Stomach smooth muscle (tissue), 2 donors: ENCODE measurements at regions not wholly inside any gene's neighbourhood (a gene's known extent, or its start where the extent isn't known, plus 50 kb on each side); places are given as distances from the start of the nearest gene placed in this dataset.

ENCODE experiments used
- H3K27ac ChIP-seq: one replicate; pipeline ENCODE4 v1.7.0; 2013; ENCODE audit warnings: mild to moderate bottlenecking, low read length, inconsistent platforms
- H3K27me3 ChIP-seq, 2 donors: one replicate each; pipeline ENCODE4 v1.7.0; 2013; ENCODE audit warnings: low read length in 2 of 2; ENCODE audit not compliant: insufficient read depth in 2 of 2, control insufficient read depth in 1 of 2
- H3K36me3 ChIP-seq, 2 donors: one replicate each; pipeline ENCODE4 v1.7.0; 2013; ENCODE audit warnings: low read length in 2 of 2; ENCODE audit not compliant: control insufficient read depth in 2 of 2, insufficient read depth in 2 of 2
- H3K4me1 ChIP-seq: one replicate; pipeline ENCODE4 v1.7.0; 2013; ENCODE audit warnings: low read length; ENCODE audit not compliant: control insufficient read depth, insufficient read depth
- H3K4me3 ChIP-seq, 2 donors: one replicate each; pipeline ENCODE4 v1.7.0; 2013; ENCODE audit warnings: low read length in 2 of 2
- H3K9ac ChIP-seq, 2 donors: one replicate each; pipeline ENCODE4 v1.7.0; 2013; ENCODE audit warnings: low read length in 2 of 2, mild to moderate bottlenecking in 1 of 2
- H3K9me3 ChIP-seq, 2 donors: one replicate each; pipeline ENCODE4 v1.7.0; 2013; ENCODE audit warnings: low read length in 2 of 2; ENCODE audit not compliant: control insufficient read depth in 2 of 2
- donor health status: healthy.
- donor health status: Pancreatic carcinoma.

GRCh38 chr4:111839141-111839540 lies 306.1 kb upstream of the FAM241A start:
- Histone ChIP-seq H3K4me3 (no peak overlapping the region), H3K36me3 (no peaks in the 10 kb centered on the region), H3K4me1 (no peaks in the 10 kb centered on the region), H3K27ac (no peak overlapping the region), H3K9ac (no peak overlapping the region), H3K9me3 (no peaks in the 10 kb centered on the region), H3K27me3 (no peaks in the 10 kb centered on the region)

- Histone ChIP-seq H3K9ac (no peak overlapping the region), H3K4me1 (no peaks in the 10 kb centered on the region), H3K36me3 (no peaks in the 10 kb centered on the region), H3K27ac (no peak overlapping the region), H3K27me3 (no peaks in the 10 kb centered on the region), H3K9me3 (no peaks in the 10 kb centered on the region), H3K4me3 (no peak overlapping the region)
These were observed 302.9 kb upstream of the FAM241A start for GRCh38 chr4:111842336-111842735.

- Histone ChIP-seq H3K27me3 (no peaks in the 10 kb centered on the region), H3K9ac (no peak overlapping the region), H3K36me3 (no peaks in the 10 kb centered on the region), H3K4me1 (no peaks in the 10 kb centered on the region), H3K27ac (no peak overlapping the region), H3K9me3 (no peaks in the 10 kb centered on the region), H3K4me3 (no peak overlapping the region)
These were observed 297.8 kb upstream of the FAM241A start for GRCh38 chr4:111847296-111848008.

- Histone ChIP-seq H3K9ac (no peak overlapping the region), H3K9me3 (no peaks in the 10 kb centered on the region), H3K27ac (no peak overlapping the region), H3K4me3 (no peak overlapping the region), H3K4me1 (no peaks in the 10 kb centered on the region), H3K27me3 (no peaks in the 10 kb centered on the region), H3K36me3 (no peaks in the 10 kb centered on the region)
These were observed 295.4 kb upstream of the FAM241A start for GRCh38 chr4:111849746-111850284.

GRCh38 chr4:111854494-111855087 lies 290.7 kb upstream of the FAM241A start:
- Histone ChIP-seq H3K27me3 (no peaks in the 10 kb centered on the region), H3K9ac (no peak overlapping the region), H3K27ac (no peak overlapping the region), H3K36me3 (no peaks in the 10 kb centered on the region), H3K9me3 (no peaks in the 10 kb centered on the region), H3K4me1 (no peaks in the 10 kb centered on the region), H3K4me3 (no peak overlapping the region)

- Histone ChIP-seq H3K9ac (no peak overlapping the region), H3K27me3 (no peaks in the 10 kb centered on the region), H3K4me1 (no peaks in the 10 kb centered on the region), H3K4me3 (no peak overlapping the region), H3K9me3 (no peaks in the 10 kb centered on the region), H3K36me3 (no peaks in the 10 kb centered on the region), H3K27ac (no peak overlapping the region)
These were observed 289.9 kb upstream of the FAM241A start for GRCh38 chr4:111855308-111855707.

- Histone ChIP-seq H3K4me3 (no peak overlapping the region), H3K9me3 (no peaks in the 10 kb centered on the region), H3K27me3 (no peaks in the 10 kb centered on the region), H3K27ac (no peak overlapping the region), H3K9ac (no peak overlapping the region), H3K36me3 (no peaks in the 10 kb centered on the region), H3K4me1 (no peaks in the 10 kb centered on the region)
These were observed 281.2 kb upstream of the FAM241A start for GRCh38 chr4:111864066-111864465.

GRCh38 chr4:111869339-111869738 lies 275.9 kb upstream of the FAM241A start:
- H3K4me1 ChIP-seq: no peaks in the 10 kb centered on the region
- no peak overlapping the region for H3K4me3 ChIP-seq
- H3K27me3 ChIP-seq: no peaks in the 10 kb centered on the region
- no peaks in the 10 kb centered on the region for H3K9me3 ChIP-seq
- no peak overlapping the region for H3K27ac ChIP-seq
- H3K36me3 ChIP-seq: no peaks in the 10 kb centered on the region
- H3K9ac ChIP-seq: no peak overlapping the region

- Histone ChIP-seq H3K9me3 (no peaks in the 10 kb centered on the region), H3K27ac (no peak overlapping the region), H3K4me3 (no peak overlapping the region), H3K27me3 (no peaks in the 10 kb centered on the region), H3K9ac (no peak overlapping the region), H3K36me3 (no peaks in the 10 kb centered on the region), H3K4me1 (no peaks in the 10 kb centered on the region)
These were observed 273.5 kb upstream of the FAM241A start for GRCh38 chr4:111871802-111872201.

- Histone ChIP-seq H3K36me3 (no peaks in the 10 kb centered on the region), H3K27ac (no peak overlapping the region), H3K4me1 (no peaks in the 10 kb centered on the region), H3K27me3 (no peaks in the 10 kb centered on the region), H3K9ac (no peak overlapping the region), H3K4me3 (no peak overlapping the region), H3K9me3 (no peaks in the 10 kb centered on the region)
These were observed 271.5 kb upstream of the FAM241A start for GRCh38 chr4:111873801-111874200.

GRCh38 chr4:111879539-111879938 lies 265.7 kb upstream of the FAM241A start:
- Histone ChIP-seq H3K4me3 (no peak overlapping the region), H3K27me3 (no peaks in the 10 kb centered on the region), H3K9ac (no peak overlapping the region), H3K36me3 (no peaks in the 10 kb centered on the region), H3K9me3 (no peaks in the 10 kb centered on the region), H3K27ac (no peak overlapping the region), H3K4me1 (no peaks in the 10 kb centered on the region)
